Testis (tissue), 2 donors: ENCODE measurements at regions not wholly inside any gene's neighbourhood (a gene's known extent, or its start where the extent isn't known, plus 50 kb on each side); places are given as distances from the start of the nearest gene placed in this dataset.

Experiments used
- DNase-seq: peaks from one replicate; pipeline ENCODE4 v3.0.0-alpha.2; 2019
- H3K27ac ChIP-seq, 2 donors: fragments of 200-600 bp; sonication (generic); one replicate each; pipeline ENCODE4 v1.5.1; 2019
- H3K27me3 ChIP-seq: fragments of 200-600 bp; sonication (generic); one replicate; pipeline ENCODE4 v1.5.1; 2019
- H3K36me3 ChIP-seq: fragments of 200-600 bp; sonication (generic); one replicate; pipeline ENCODE4 v1.5.1; 2017; ENCODE audit warnings: low read depth; ENCODE audit errors: missing control alignments
- H3K4me1 ChIP-seq: fragments of 200-600 bp; sonication (generic); one replicate; pipeline ENCODE4 v1.5.1; 2019
- H3K4me3 ChIP-seq, 2 donors: fragments of 200-600 bp; sonication (generic); one replicate each; pipeline ENCODE4 v1.5.1; 2017 to 2019
- H3K9me3 ChIP-seq: fragments of 200-600 bp; sonication (generic); one replicate; pipeline ENCODE4 v1.5.1; 2017
- POLR2A ChIP-seq: fragments of 450-650 bp; IDR thresholded peaks from one replicate; pipeline ENCODE4 v1.6.1; 2017; ENCODE audit warnings: antibody characterized with exemption, mild to moderate bottlenecking, moderate library complexity
- WGBS, 2 donors: methylation state at CpG; one replicate each; pipeline ENCODE4 v1.1.5; 2018; 5-methylcytosine and 5-hydroxymethylcytosine counted together
- intact Hi-C: fragments of 100-400 bp; cut with DNase I; formaldehyde crosslinking; loops from one replicate; pipeline ENCODE4 v1.15.1; 2023; ENCODE audit warnings: low total_unique reads
- TF ChIP-seq, protein P1 (sequence below), 3 experiments: fragments of 450-650 bp in 2 of 3; fragments of 200-600 bp in 1 of 3; sonication (generic) in 1 of 3; IDR thresholded peaks; one replicate each; pipeline ENCODE4 v1.5.1; 2016 to 2019; ENCODE audit warnings: antibody characterized with exemption in 3 of 3, mild to moderate bottlenecking in 2 of 3, moderate library complexity in 1 of 3

DNA sequence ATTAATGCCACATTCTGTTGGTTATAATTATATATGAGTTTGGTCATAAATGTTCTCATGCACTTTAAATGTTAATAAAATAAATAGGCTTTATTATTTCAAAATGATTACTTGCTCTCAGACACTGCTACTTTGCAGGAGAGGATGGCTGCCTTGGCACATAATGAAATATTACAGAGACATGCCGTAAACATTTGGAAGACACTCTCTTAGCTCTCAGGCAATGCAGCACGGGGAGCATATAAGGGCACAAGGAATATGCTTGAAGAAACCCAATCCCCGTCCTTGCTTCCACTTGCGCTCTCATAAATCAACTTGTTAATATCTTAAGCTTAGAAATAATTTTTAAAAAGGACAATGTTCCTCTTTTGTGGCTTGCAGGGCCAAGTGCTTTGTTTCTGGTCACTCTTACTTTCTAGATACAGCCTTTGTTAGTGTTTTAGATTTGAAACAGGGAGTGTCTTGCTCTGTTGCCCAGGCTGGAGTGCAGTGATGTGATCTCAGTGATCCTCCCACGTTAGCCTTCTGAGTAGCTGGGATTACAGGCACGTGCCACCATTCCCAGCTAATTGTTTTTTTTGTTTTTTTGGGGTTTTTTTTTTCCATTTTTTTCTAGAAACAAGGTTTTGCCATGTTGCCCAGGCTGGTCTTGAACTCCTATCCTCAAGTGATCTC is 445.0 kb downstream of the SPRY1 start:
- Histone ChIP-seq H3K4me1 (no peaks in the 10 kb centered on the region), H3K27me3 (no peaks in the 10 kb centered on the region), H3K36me3 (no peaks in the 10 kb centered on the region), H3K9me3 (no peaks in the 10 kb centered on the region), H3K27ac (no peak overlapping the region), H3K4me3 (no peak overlapping the region)
- no peak for DNase-seq
- intact Hi-C loops: no loop called here
- TF ChIP-seq, protein P1, sequence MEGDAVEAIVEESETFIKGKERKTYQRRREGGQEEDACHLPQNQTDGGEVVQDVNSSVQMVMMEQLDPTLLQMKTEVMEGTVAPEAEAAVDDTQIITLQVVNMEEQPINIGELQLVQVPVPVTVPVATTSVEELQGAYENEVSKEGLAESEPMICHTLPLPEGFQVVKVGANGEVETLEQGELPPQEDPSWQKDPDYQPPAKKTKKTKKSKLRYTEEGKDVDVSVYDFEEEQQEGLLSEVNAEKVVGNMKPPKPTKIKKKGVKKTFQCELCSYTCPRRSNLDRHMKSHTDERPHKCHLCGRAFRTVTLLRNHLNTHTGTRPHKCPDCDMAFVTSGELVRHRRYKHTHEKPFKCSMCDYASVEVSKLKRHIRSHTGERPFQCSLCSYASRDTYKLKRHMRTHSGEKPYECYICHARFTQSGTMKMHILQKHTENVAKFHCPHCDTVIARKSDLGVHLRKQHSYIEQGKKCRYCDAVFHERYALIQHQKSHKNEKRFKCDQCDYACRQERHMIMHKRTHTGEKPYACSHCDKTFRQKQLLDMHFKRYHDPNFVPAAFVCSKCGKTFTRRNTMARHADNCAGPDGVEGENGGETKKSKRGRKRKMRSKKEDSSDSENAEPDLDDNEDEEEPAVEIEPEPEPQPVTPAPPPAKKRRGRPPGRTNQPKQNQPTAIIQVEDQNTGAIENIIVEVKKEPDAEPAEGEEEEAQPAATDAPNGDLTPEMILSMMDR (IDR thresholded peaks at IDR 0.05): no peak
- TF ChIP-seq POLR2A: no peak
- 72 to 84% methylated on average over 6 of the region's 6 CpGs for WGBS, 2 donors

DNA sequence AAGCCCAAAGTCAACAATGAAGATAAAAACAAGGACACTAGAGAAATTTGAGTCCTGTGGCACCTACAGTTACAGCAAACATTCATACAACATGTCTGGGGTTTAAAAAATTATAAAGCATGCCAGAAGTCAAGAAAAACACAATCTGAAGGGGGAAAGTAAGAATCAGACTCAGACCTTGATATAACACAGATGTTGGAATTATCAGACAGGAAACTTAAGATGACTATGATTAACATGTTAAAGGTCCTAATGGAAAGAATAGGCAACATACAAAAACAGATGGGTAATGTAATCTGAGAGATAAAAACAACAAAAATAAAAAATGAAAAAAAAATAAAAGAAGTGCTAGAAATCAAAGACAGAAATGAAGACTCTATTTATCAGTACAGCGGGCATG is 446.5 kb downstream of the SPRY1 start:
- intact Hi-C loops: no loop called here
- Histone ChIP-seq H3K9me3 (no peaks in the 10 kb centered on the region), H3K4me1 (no peaks in the 10 kb centered on the region), H3K4me3 (no peak overlapping the region), H3K36me3 (no peaks in the 10 kb centered on the region), H3K27me3 (no peaks in the 10 kb centered on the region), H3K27ac (no peak overlapping the region)
- no peak for TF ChIP-seq POLR2A
- TF ChIP-seq, protein P1 (IDR thresholded peaks at IDR 0.05): no peak
- no peak for DNase-seq
- WGBS, 2 donors: 88 to 90% methylated on average over 1 of the region's 1 CpG

DNA sequence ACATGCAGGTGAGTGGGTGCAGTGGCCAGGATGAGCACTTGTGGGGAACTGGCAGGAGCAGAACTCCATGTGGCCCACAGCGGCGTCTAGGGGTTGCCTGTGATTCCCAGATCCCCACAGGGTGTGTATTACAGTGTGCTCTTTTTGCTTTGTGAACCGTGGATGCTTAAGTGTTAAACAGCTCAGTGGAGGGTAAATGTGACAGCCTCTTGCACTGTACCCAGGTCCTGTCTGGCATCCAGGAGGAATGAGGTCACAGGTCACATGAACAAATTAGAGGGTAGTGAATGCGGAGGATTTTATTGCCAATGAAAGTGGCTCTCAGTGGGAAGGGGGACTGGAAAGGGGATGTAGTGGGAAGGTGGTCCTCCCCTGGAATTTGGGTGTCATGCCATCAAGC is 447.8 kb downstream of the SPRY1 start:
- H3K4me1 ChIP-seq: no peaks in the 10 kb centered on the region
- TF ChIP-seq, protein P1 (IDR thresholded peaks at IDR 0.05): no peak
- no peak for TF ChIP-seq POLR2A
- DNase-seq: no peak
- H3K9me3 ChIP-seq: no peaks in the 10 kb centered on the region
- intact Hi-C loops: no loop called here
- H3K27me3 ChIP-seq: no peaks in the 10 kb centered on the region
- H3K36me3 ChIP-seq: no peaks in the 10 kb centered on the region
- no peak overlapping the region for H3K27ac ChIP-seq
- WGBS, 2 donors: 91 to 92% methylated on average over 4 of the region's 4 CpGs
- no peak overlapping the region for H3K4me3 ChIP-seq

DNA sequence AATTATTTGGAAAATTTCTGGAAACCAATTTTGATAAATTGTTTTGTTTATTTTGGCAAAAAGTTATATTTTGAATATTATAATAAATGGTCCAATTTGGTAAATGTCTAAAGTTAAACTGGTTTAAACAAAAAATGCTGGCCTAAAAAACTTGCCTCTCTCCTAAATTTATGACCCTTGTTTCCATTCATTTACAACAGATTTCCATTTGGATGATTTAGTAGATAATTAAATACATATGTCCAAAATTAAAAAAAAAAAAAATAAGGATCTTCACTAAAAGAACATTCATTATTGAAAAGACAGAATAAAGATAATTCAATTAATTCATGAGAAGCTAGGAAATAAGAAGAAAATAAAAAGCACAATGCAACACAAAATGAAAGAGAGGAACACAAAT is 449.5 kb downstream of the SPRY1 start:
- TF ChIP-seq, protein P1 (IDR thresholded peaks at IDR 0.05): no peak
- TF ChIP-seq POLR2A: no peak
- Histone ChIP-seq H3K9me3 (no peaks in the 10 kb centered on the region), H3K4me3 (no peak overlapping the region), H3K36me3 (no peaks in the 10 kb centered on the region), H3K27ac (no peak overlapping the region), H3K4me1 (no peaks in the 10 kb centered on the region), H3K27me3 (no peaks in the 10 kb centered on the region)
- intact Hi-C loops: no loop called here
- DNase-seq: no peak

DNA sequence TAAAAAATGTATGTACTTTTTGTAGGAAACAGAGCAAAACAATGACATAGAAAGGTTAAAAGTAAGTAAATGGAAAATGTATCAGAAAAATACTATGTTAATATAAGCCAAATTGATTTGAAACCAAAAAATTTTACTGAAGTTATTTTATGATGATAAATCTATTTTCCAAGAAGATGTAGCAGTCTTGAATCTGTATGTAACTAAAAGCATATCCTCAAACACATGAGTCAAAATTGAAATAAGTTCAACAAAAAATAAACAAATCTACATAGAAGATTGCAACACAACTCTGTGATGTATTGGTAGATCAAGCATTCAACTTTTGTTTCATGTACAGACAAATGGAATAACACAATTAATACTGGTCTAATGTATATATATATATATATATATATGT is 450.0 kb downstream of the SPRY1 start:
- Histone ChIP-seq H3K9me3 (no peaks in the 10 kb centered on the region), H3K27ac (no peak overlapping the region), H3K4me3 (no peak overlapping the region), H3K27me3 (no peaks in the 10 kb centered on the region), H3K36me3 (no peaks in the 10 kb centered on the region), H3K4me1 (no peaks in the 10 kb centered on the region)
- TF ChIP-seq POLR2A: no peak
- TF ChIP-seq, protein P1 (IDR thresholded peaks at IDR 0.05): no peak
- intact Hi-C loops: no loop called here
- DNase-seq: no peak
